OCI-LY7 (cell line): ENCODE measurements at regions not wholly inside any gene's neighbourhood (a gene's known extent, or its start where the extent isn't known, plus 50 kb on each side); places are given as distances from the start of the nearest gene placed in this dataset.

ENCODE experiments used
- BruUV-seq: library from RNA; stranded (reverse); fragments of 400-500 nt; replicated peaks from 2 replicates; lab custom pipeline; 2021; lab: Mats Ljungman, UMichigan
- CTCF ChIA-PET: fragments of 300-600 bp; sonication (Branson Sonifier 250); formaldehyde crosslinking; loops from one replicate; lab custom pipeline; 2022; ENCODE audit warnings: antibody characterized with exemption; ENCODE audit not compliant: unreplicated experiment; lab: Charles Lee
- POLR2A ChIA-PET: fragments of 300-600 bp; sonication (Branson Sonifier 250); formaldehyde crosslinking; loops from one replicate; lab custom pipeline; 2022; ENCODE audit warnings: antibody characterized with exemption; lab: Charles Lee
- DNase-seq: peaks from one replicate; pipeline ENCODE4 v3.0.0-alpha.2; 2015; ENCODE audit warnings: low spot score
- H2AFZ ChIP-seq: fragments of 200-600 bp; sonication (generic), shearing (Covaris generic); 2 replicates; pipeline ENCODE4 v1.6.1; 2014; ENCODE audit warnings: mild to moderate bottlenecking, antibody characterized with exemption, low read length, moderate library complexity
- H3K27ac ChIP-seq: fragments of 200-600 bp; sonication (generic); 2 replicates; pipeline ENCODE4 v1.5.1; 2014; ENCODE audit warnings: mixed run types, low read depth, mild to moderate bottlenecking, moderate library complexity, low read length, inconsistent platforms; ENCODE audit not compliant: poor library complexity, severe bottlenecking
- H3K36me3 ChIP-seq: fragments of 200-600 bp; sonication (generic); 2 replicates; pipeline ENCODE4 v1.6.1; 2014; ENCODE audit warnings: mild to moderate bottlenecking, antibody characterized with exemption, low read length, moderate library complexity, mixed read lengths; ENCODE audit not compliant: insufficient read depth
- H3K4me1 ChIP-seq: fragments of 200-600 bp; sonication (generic); 2 replicates; pipeline ENCODE4 v1.5.1; 2014; ENCODE audit warnings: mild to moderate bottlenecking, low read length; ENCODE audit not compliant: insufficient read depth, poor library complexity, severe bottlenecking
- H3K4me2 ChIP-seq: fragments of 200-600 bp; sonication (generic); 2 replicates; pipeline ENCODE4 v1.6.1; 2014; ENCODE audit warnings: mild to moderate bottlenecking, low read length
- H3K4me3 ChIP-seq: fragments of 200-600 bp; sonication (generic); 2 replicates; pipeline ENCODE4 v1.5.1; 2014; ENCODE audit warnings: mild to moderate bottlenecking, low read depth, low read length; ENCODE audit not compliant: poor library complexity, severe bottlenecking
- H3K79me2 ChIP-seq: fragments of 200-600 bp; sonication (generic); 2 replicates; pipeline ENCODE4 v1.6.1; 2016; ENCODE audit warnings: low read depth, mild to moderate bottlenecking, low read length, moderate library complexity, mixed read lengths; ENCODE audit not compliant: insufficient read depth
- H3K9me2 ChIP-seq: fragments of 200-600 bp; sonication (generic); 2 replicates; pipeline ENCODE4 v1.6.1; 2016; ENCODE audit warnings: mild to moderate bottlenecking, low read length, mixed read lengths; ENCODE audit not compliant: insufficient read depth
- H3K9me3 ChIP-seq: fragments of 200-600 bp; sonication (generic); 2 replicates; pipeline ENCODE4 v1.6.1; 2014; ENCODE audit warnings: mild to moderate bottlenecking, mixed run types, low read length, mixed read lengths
- H4K20me1 ChIP-seq: fragments of 200-600 bp; sonication (generic); 2 replicates; pipeline ENCODE4 v1.6.1; 2014; ENCODE audit warnings: mild to moderate bottlenecking, antibody characterized with exemption, low read length, moderate library complexity, mixed read lengths; ENCODE audit not compliant: insufficient read depth
- EZH2phosphoT487 ChIP-seq: fragments of 200-600 bp; sonication (generic); IDR thresholded peaks from 2 replicates; pipeline ENCODE4 v1.6.1; 2018; ENCODE audit warnings: low read depth, borderline replicate concordance, mild to moderate bottlenecking, mixed run types, antibody characterized with exemption, low read length, moderate library complexity, mixed read lengths
- intact Hi-C: fragments of 100-400 bp; cut with micrococcal nuclease; formaldehyde crosslinking; loops from one replicate; pipeline ENCODE4 v1.10.0; 2022; ENCODE audit not compliant: unreplicated experiment
- TF ChIP-seq, protein P1 (sequence below): fragments of 200-600 bp; sonication (generic); conservative IDR thresholded peaks from 2 replicates; pipeline ENCODE4 v1.5.1; 2014; ENCODE audit warnings: mild to moderate bottlenecking, antibody characterized with exemption, low read length, moderate library complexity, mixed read lengths

DNA sequence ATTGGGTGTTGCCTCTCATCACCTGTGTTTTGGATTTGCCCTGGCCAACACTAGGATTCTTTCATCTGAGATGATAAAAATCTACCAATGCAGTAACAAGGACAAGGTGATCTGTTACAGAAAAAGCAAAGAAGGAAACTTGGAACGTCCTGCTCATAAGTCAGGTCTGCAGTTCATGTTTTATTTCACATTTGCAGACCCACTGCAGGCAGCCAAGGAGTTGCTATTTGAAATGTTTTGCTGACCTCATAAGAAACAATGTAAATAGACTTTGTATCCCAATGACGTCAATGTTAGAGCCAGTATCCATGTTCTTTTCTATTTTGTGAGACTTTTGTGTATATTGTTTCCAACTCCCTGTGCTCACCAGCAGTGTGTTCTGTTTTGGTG, 312.9 kb downstream of the DEPDC1B start:
- Histone ChIP-seq H3K79me2 (no peaks in the 10 kb centered on the region), H3K9me3 (no peaks in the 10 kb centered on the region), H3K27ac (no peak overlapping the region), H4K20me1 (no peaks in the 10 kb centered on the region), H3K9me2 (no peaks in the 10 kb centered on the region), H3K4me2 (no peak overlapping the region), H3K4me1 (no peaks in the 10 kb centered on the region), H2AFZ (no peak overlapping the region), H3K4me3 (no peak overlapping the region), H3K36me3 (no peaks in the 10 kb centered on the region)
- intact Hi-C loops = loop anchor here (10.0 kb wide), 1 partner anchor 582 kb away; no protein-coding TSS in a partner anchor
- ChIA-PET CTCF (no interaction called here), POLR2A (no interaction called here)
- DNase-seq = no peak
- no peak for TF ChIP-seq EZH2phosphoT487
- TF ChIP-seq, protein P1, sequence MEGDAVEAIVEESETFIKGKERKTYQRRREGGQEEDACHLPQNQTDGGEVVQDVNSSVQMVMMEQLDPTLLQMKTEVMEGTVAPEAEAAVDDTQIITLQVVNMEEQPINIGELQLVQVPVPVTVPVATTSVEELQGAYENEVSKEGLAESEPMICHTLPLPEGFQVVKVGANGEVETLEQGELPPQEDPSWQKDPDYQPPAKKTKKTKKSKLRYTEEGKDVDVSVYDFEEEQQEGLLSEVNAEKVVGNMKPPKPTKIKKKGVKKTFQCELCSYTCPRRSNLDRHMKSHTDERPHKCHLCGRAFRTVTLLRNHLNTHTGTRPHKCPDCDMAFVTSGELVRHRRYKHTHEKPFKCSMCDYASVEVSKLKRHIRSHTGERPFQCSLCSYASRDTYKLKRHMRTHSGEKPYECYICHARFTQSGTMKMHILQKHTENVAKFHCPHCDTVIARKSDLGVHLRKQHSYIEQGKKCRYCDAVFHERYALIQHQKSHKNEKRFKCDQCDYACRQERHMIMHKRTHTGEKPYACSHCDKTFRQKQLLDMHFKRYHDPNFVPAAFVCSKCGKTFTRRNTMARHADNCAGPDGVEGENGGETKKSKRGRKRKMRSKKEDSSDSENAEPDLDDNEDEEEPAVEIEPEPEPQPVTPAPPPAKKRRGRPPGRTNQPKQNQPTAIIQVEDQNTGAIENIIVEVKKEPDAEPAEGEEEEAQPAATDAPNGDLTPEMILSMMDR = no peak
- BruUV-seq = no TSS peak

DNA sequence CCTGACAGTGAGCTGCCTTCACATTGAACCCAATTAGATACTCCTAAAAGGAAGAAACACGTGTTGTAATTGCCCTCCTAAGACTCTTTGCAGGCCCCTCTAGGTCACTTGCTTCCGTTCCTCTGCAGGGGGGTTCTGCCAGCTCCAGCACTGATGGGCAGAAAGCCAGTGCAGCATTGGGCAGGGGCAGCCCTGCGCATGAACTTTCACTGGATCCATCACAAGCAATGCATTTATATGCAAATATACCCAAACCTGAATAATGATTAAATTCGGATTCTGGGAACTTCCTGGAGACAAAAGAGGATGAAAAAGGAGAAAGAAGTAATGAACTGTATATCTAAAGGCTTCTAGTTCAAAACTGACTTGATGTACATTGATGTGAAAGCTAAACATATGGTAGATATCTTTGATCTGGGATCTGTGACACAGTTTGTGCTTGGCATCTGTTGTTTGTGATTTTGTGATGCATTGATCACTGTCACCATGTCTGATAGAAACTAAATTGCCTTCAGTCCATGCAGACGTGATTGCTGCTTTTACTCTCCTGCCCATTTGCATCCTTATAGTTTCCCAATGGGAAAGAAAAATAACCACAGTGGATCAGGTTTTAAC, 313.4 kb downstream of the DEPDC1B start:
- Histone ChIP-seq H3K9me3 (no peaks in the 10 kb centered on the region), H4K20me1 (no peaks in the 10 kb centered on the region), H2AFZ (no peak overlapping the region), H3K9me2 (no peaks in the 10 kb centered on the region), H3K27ac (no peak overlapping the region), H3K4me3 (no peak overlapping the region), H3K79me2 (no peaks in the 10 kb centered on the region), H3K4me1 (no peaks in the 10 kb centered on the region), H3K36me3 (no peaks in the 10 kb centered on the region), H3K4me2 (no peak overlapping the region)
- intact Hi-C loops = loop anchor here (10.0 kb wide), 1 partner anchor 582 kb away; no protein-coding TSS in a partner anchor
- POLR2A ChIA-PET = no interaction called here
- CTCF ChIA-PET = no interaction called here
- no peak for DNase-seq
- BruUV-seq = no TSS peak
- TF ChIP-seq, protein P1 = no peak
- no peak for TF ChIP-seq EZH2phosphoT487

DNA sequence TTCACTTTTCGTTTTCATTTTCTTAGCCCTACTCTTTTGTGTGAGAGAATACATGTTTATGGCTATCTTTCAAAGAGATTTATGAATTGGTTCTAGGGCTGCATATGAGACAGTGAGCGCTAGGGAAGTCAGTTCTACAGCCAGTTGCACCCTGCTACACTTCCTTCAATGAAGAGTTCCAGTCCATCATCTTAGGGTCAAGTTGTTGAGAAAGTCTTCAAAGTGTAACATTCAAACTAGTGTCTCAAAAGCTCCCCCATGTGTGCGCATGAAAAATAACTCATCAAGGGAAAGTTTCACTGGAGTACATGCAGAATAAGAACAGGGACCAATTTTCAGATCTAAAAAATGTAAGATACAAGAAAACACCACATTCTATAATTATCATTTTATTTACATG, 317.2 kb downstream of the DEPDC1B start:
- no peak overlapping the region for H2AFZ ChIP-seq
- peak; percentile 17 for DNase-seq
- H3K9me2 ChIP-seq = no peaks in the 10 kb centered on the region
- no peak overlapping the region for H3K27ac ChIP-seq
- H3K4me2 ChIP-seq = no peak overlapping the region
- H4K20me1 ChIP-seq = no peaks in the 10 kb centered on the region
- no TSS peak for BruUV-seq
- no peaks in the 10 kb centered on the region for H3K4me1 ChIP-seq
- POLR2A ChIA-PET = interaction anchor here (1.1 kb wide), 1 partner anchor 16 kb away, joined by 3 read pairs; no protein-coding TSS in a partner anchor
- CTCF ChIA-PET = no interaction called here
- no peak overlapping the region for H3K4me3 ChIP-seq
- H3K9me3 ChIP-seq = no peaks in the 10 kb centered on the region
- H3K79me2 ChIP-seq = no peaks in the 10 kb centered on the region
- intact Hi-C loops = loop anchor here (10.0 kb wide), 1 partner anchor 578 kb away; no protein-coding TSS in a partner anchor
- no peak for TF ChIP-seq EZH2phosphoT487
- TF ChIP-seq, protein P1 = peak; percentile 72
- H3K36me3 ChIP-seq = no peaks in the 10 kb centered on the region
